ENCODE measurements at regions not wholly inside any gene's neighbourhood (a gene's known extent, or its start where the extent isn't known, plus 50 kb on each side); places are given as distances from the start of the nearest gene placed in this dataset.

GRCh38 chr1:98084188-98084587 lies 163.4 kb upstream of the DPYD start:
- Histone ChIP-seq H3K9me3 (ENCODE audit: low read length) (no peaks in the 10 kb centered on the region), H3K27ac (ENCODE audit: low read length) (peak overlapping the region; percentile 31), H3K9ac (ENCODE audit: low read length) (no peak overlapping the region), H4K20me1 (ENCODE audit: low read length) (no peaks in the 10 kb centered on the region), H3K4me2 (ENCODE audit: low read length) (peak overlapping the region; percentile 9; the same call in 1 of the 2 replicates), H3K4me1 (ENCODE audit: insufficient read depth, low read length) (peaks cover 56% of the 10 kb centered on the region), H3K4me3 (ENCODE audit: low read length) (no peak overlapping the region), H3K9me2 (replicated peaks; ENCODE audit: low read length) (no peaks in the 10 kb centered on the region), H3K27me3 (ENCODE audit: low read length) (no peaks in the 10 kb centered on the region), H3K36me3 (ENCODE audit: low read depth, low read length) (no peaks in the 10 kb centered on the region), H3K79me2 (ENCODE audit: low read length) (no peaks in the 10 kb centered on the region), H2AFZ (ENCODE audit: low read length) (no peak overlapping the region), H3F3A (ENCODE audit: low read length, unreplicated experiment) (peaks cover 8% of the 10 kb centered on the region)
- BruUV-seq (replicated peaks): no TSS peak
- DNase-seq (peak; percentile 35), ATAC-seq (peak; percentile 42)
- no peak for TF ChIP-seq EZH2 (IDR thresholded peaks at IDR 0.05; ENCODE audit: low read length, unreplicated experiment)
- TF ChIP-seq EZH2phosphoT487 (IDR thresholded peaks at IDR 0.05; ENCODE audit: borderline replicate concordance, low read length): no peak
- no peak for TF ChIP-seq CTCF (conservative IDR thresholded peaks at IDR 0.05; ENCODE audit: low read depth, low read length)
- POLR2A ChIA-PET (ENCODE audit: unreplicated experiment): interaction anchor here (0.5 kb wide), 1 partner anchor 138 kb away, joined by 3 read pairs; no protein-coding TSS in a partner anchor
- intact Hi-C loops (cut with micrococcal nuclease): loop anchor here (1.0 to 10.0 kb wide), 3 partner anchors 30 to 381 kb away; no protein-coding TSS in a partner anchor
- CTCF ChIA-PET: no interaction called here

GRCh38 chr1:98081944-98082343 lies 161.1 kb upstream of the DPYD start:
- Histone ChIP-seq H3K4me2 (ENCODE audit: low read length) (no peak overlapping the region), H4K20me1 (ENCODE audit: low read length) (no peaks in the 10 kb centered on the region), H3K27ac (ENCODE audit: low read length) (no peak overlapping the region), H3K36me3 (ENCODE audit: low read depth, low read length) (no peaks in the 10 kb centered on the region), H2AFZ (ENCODE audit: low read length) (no peak overlapping the region), H3K27me3 (ENCODE audit: low read length) (no peaks in the 10 kb centered on the region), H3K9ac (ENCODE audit: low read length) (no peak overlapping the region), H3K9me3 (ENCODE audit: low read length) (no peaks in the 10 kb centered on the region), H3K9me2 (replicated peaks; ENCODE audit: low read length) (no peaks in the 10 kb centered on the region), H3F3A (ENCODE audit: low read length, unreplicated experiment) (peaks cover under 1% of the 10 kb centered on the region), H3K4me1 (ENCODE audit: insufficient read depth, low read length) (peaks cover 41% of the 10 kb centered on the region), H3K4me3 (ENCODE audit: low read length) (no peak overlapping the region), H3K79me2 (ENCODE audit: low read length) (no peaks in the 10 kb centered on the region)
- intact Hi-C loops (cut with micrococcal nuclease): loop anchor here (10.0 kb wide), 2 partner anchors 183 to 383 kb away; no protein-coding TSS in a partner anchor
- CTCF ChIA-PET: no interaction called here
- ATAC-seq: no peak
- DNase-seq: no peak
- POLR2A ChIA-PET (ENCODE audit: unreplicated experiment): no interaction called here
- TF ChIP-seq EZH2phosphoT487 (IDR thresholded peaks at IDR 0.05; ENCODE audit: borderline replicate concordance, low read length): no peak
- TF ChIP-seq EZH2 (IDR thresholded peaks at IDR 0.05; ENCODE audit: low read length, unreplicated experiment): no peak
- TF ChIP-seq CTCF (conservative IDR thresholded peaks at IDR 0.05; ENCODE audit: low read depth, low read length): no peak
- no TSS peak for BruUV-seq (replicated peaks)

GRCh38 chr1:98078596-98078995 lies 157.8 kb upstream of the DPYD start:
- H3K9ac ChIP-seq (ENCODE audit: low read length): no peak overlapping the region
- ATAC-seq (no peak), DNase-seq (no peak)
- H3K4me1 ChIP-seq (ENCODE audit: insufficient read depth, low read length): peaks cover 12% of the 10 kb centered on the region
- no peak overlapping the region for H3K27ac ChIP-seq (ENCODE audit: low read length)
- no peaks in the 10 kb centered on the region for H3K9me3 ChIP-seq (ENCODE audit: low read length)
- no peaks in the 10 kb centered on the region for H3K27me3 ChIP-seq (ENCODE audit: low read length)
- H3K9me2 ChIP-seq (replicated peaks; ENCODE audit: low read length): no peaks in the 10 kb centered on the region
- no peaks in the 10 kb centered on the region for H4K20me1 ChIP-seq (ENCODE audit: low read length)
- H3F3A ChIP-seq (ENCODE audit: low read length, unreplicated experiment): no peaks in the 10 kb centered on the region
- no TSS peak for BruUV-seq (replicated peaks)
- ChIA-PET POLR2A (ENCODE audit: unreplicated experiment) (no interaction called here), CTCF (no interaction called here)
- no peak for TF ChIP-seq EZH2phosphoT487 (IDR thresholded peaks at IDR 0.05; ENCODE audit: borderline replicate concordance, low read length)
- TF ChIP-seq CTCF (conservative IDR thresholded peaks at IDR 0.05; ENCODE audit: low read depth, low read length): no peak
- TF ChIP-seq EZH2 (IDR thresholded peaks at IDR 0.05; ENCODE audit: low read length, unreplicated experiment): no peak
- H2AFZ ChIP-seq (ENCODE audit: low read length): no peak overlapping the region
- no peak overlapping the region for H3K4me3 ChIP-seq (ENCODE audit: low read length)
- H3K79me2 ChIP-seq (ENCODE audit: low read length): no peaks in the 10 kb centered on the region
- intact Hi-C loops (cut with micrococcal nuclease): no loop called here
- no peaks in the 10 kb centered on the region for H3K36me3 ChIP-seq (ENCODE audit: low read depth, low read length)
- H3K4me2 ChIP-seq (ENCODE audit: low read length): no peak overlapping the region
